ENCODE measurements at regions not wholly inside any gene's neighbourhood (a gene's known extent, or its start where the extent isn't known, plus 50 kb on each side); places are given as distances from the start of the nearest gene placed in this dataset.

GRCh38 chr6:144659202-144660182, 374.4 kb downstream of the UTRN start:
- no peak for TF ChIP-seq EZH2 (IDR thresholded peaks at IDR 0.05; ENCODE audit: borderline replicate concordance, insufficient read depth, low read depth, low read length, poor library complexity, severe bottlenecking)
- TF ChIP-seq CTCF (IDR thresholded peaks at IDR 0.05): no peak
- H3K9me3 ChIP-seq (ENCODE audit: control extremely low read depth in 1 of 3, control insufficient read depth in 2 of 3, insufficient read depth in 1 of 3, low read length in 2 of 3): no peaks in the 10 kb centered on the region
- Mint-ChIP-seq H3K27ac (peak overlapping the region; percentile 83), H3K4me3 (peak overlapping the region; percentile 75), H3K4me1 (peaks cover 70% of the 10 kb centered on the region), H3K27me3 (no peaks in the 10 kb centered on the region), H3K9me3 (ENCODE audit: insufficient read depth) (no peaks in the 10 kb centered on the region)
- peak overlapping the region; percentile 36 to 76 for H3K27ac ChIP-seq (ENCODE audit: low read length in 2 of 2)
- intact Hi-C loops (cut with micrococcal nuclease): loop anchor here (10.0 kb wide), 1 partner anchor 1305 kb away; the partner anchor contains the start of gene SHPRH
- peaks cover 83% of the 10 kb centered on the region for H3K79me2 ChIP-seq (ENCODE audit: control insufficient read depth, insufficient read depth, low read length)
- H3K9ac ChIP-seq (ENCODE audit: low read length): no peak overlapping the region
- H3K4me3 ChIP-seq (ENCODE audit: control extremely low read depth in 1 of 5, extremely low read depth in 1 of 5, insufficient read depth in 1 of 5, low read depth in 2 of 5, low read length in 4 of 5): no peak overlapping the region
- 76% methylated on average over 11 of the region's 14 CpGs for WGBS (ENCODE audit: insufficient coverage)
- ChIA-PET CTCF (interaction anchor here (0.8 kb wide), 1 partner anchor 11 kb away, joined by 5 read pairs; no protein-coding TSS in a partner anchor), POLR2A (interaction anchor here (0.7 kb wide), 1 partner anchor 33 kb away, joined by 3 read pairs; no protein-coding TSS in a partner anchor)
- H3K36me3 ChIP-seq (replicated peaks in 1 of 2; ENCODE audit: control extremely low read depth in 1 of 2, control insufficient read depth in 1 of 2, extremely low read depth in 1 of 2, insufficient read depth in 2 of 2, low read length in 1 of 2): peaks cover 0 to 4% of the 10 kb centered on the region in 2 experiments
- H3K4me1 ChIP-seq (ENCODE audit: control insufficient read depth in 2 of 2, insufficient read depth in 2 of 2, low read length in 2 of 2): peaks cover 34 to 42% of the 10 kb centered on the region in 2 donors
- no peaks in the 10 kb centered on the region for H3K27me3 ChIP-seq (replicated peaks in 1 of 4; ENCODE audit: control extremely low read depth in 1 of 4, control insufficient read depth in 3 of 4, insufficient read depth in 4 of 4, low read length in 3 of 4)
- peak overlapping the region; percentile 28 for H3K4me2 ChIP-seq (replicated peaks; ENCODE audit: low read depth, low read length, poor library complexity, severe bottlenecking)
- H4K20me1 ChIP-seq (ENCODE audit: control insufficient read depth, insufficient read depth, low read length, poor library complexity, severe bottlenecking): peaks cover 15% of the 10 kb centered on the region
- ATAC-seq (ENCODE audit: low read depth): no peak
- DNase-seq: peak; percentile 43
- H2AFZ ChIP-seq (ENCODE audit: insufficient read depth, low read depth, low read length, poor library complexity, severe bottlenecking): no peak overlapping the region
